Fibroblast of skin of scalp (primary cell): ENCODE measurements at regions not wholly inside any gene's neighbourhood (a gene's known extent, or its start where the extent isn't known, plus 50 kb on each side); places are given as distances from the start of the nearest gene placed in this dataset.
"Not testable (repeated sequence)": the region's sequence is repeated elsewhere in the genome, so short reads cannot be mapped to it uniquely, and the experiment has no call there.

ENCODE experiments used
- DNase-seq: peaks from one replicate; pipeline ENCODE4 v3.0.0-alpha.2; 2013

- DNase-seq, result peak; percentile 16
Observed at GRCh38 chr4:34422472-34423175, 1821.7 kb downstream of the ARAP2 start.

GRCh38 chr4:34432706-34433105 lies 1811.6 kb downstream of the ARAP2 start:
- no peak for DNase-seq

GRCh38 chr4:34434377-34434776 lies 1809.9 kb downstream of the ARAP2 start:
- DNase-seq, result not testable (repeated sequence)

GRCh38 chr4:34464196-34464595 lies 1780.1 kb downstream of the ARAP2 start:
- DNase-seq, result no peak

GRCh38 chr4:34466411-34466810 lies 1777.9 kb downstream of the ARAP2 start:
- DNase-seq, result peak; percentile 62

GRCh38 chr4:34469516-34469915 lies 1774.8 kb downstream of the ARAP2 start:
- DNase-seq, result no peak

- no peak for DNase-seq
Observed at GRCh38 chr4:34485252-34485651, 1759.1 kb downstream of the ARAP2 start.

- no peak for DNase-seq
Observed at GRCh38 chr4:34486461-34487363, 1757.6 kb downstream of the ARAP2 start.

GRCh38 chr4:34492414-34492813 lies 1751.9 kb downstream of the ARAP2 start:
- DNase-seq, result no peak

- DNase-seq, result no peak
Observed at GRCh38 chr4:34502086-34502485, 1742.2 kb downstream of the ARAP2 start.

- DNase-seq, result not testable (repeated sequence)
Observed at GRCh38 chr4:34504731-34505130, 1739.6 kb downstream of the ARAP2 start.

- not testable (repeated sequence) for DNase-seq
Observed at GRCh38 chr4:34506511-34507092, 1737.7 kb downstream of the ARAP2 start.

- no peak for DNase-seq
Observed at GRCh38 chr4:34512616-34513015, 1731.7 kb downstream of the ARAP2 start.

GRCh38 chr4:34516524-34516923 lies 1727.8 kb downstream of the ARAP2 start:
- DNase-seq, result no peak

GRCh38 chr4:34534916-34535315 lies 1709.4 kb downstream of the ARAP2 start:
- no peak for DNase-seq

GRCh38 chr4:34566091-34566490 lies 1678.2 kb downstream of the ARAP2 start:
- no peak for DNase-seq

- no peak for DNase-seq
Observed at GRCh38 chr4:34572026-34572425, 1672.3 kb downstream of the ARAP2 start.

GRCh38 chr4:34615315-34615714 lies 1629.0 kb downstream of the ARAP2 start:
- DNase-seq, result no peak

- peak; percentile 41 for DNase-seq
Observed at GRCh38 chr4:34619531-34620162, 1624.7 kb downstream of the ARAP2 start.

GRCh38 chr4:34628471-34628870 lies 1615.8 kb downstream of the ARAP2 start:
- no peak for DNase-seq

- DNase-seq, result no peak
Observed at GRCh38 chr4:34629451-34629850, 1614.9 kb downstream of the ARAP2 start.

GRCh38 chr4:34633241-34633640 lies 1611.1 kb downstream of the ARAP2 start:
- DNase-seq, result peak; percentile 19

GRCh38 chr4:34636623-34637022 lies 1607.7 kb downstream of the ARAP2 start:
- peak; percentile 15 for DNase-seq
